ENCODE measurements at regions not wholly inside any gene's neighbourhood (a gene's known extent, or its start where the extent isn't known, plus 50 kb on each side); places are given as distances from the start of the nearest gene placed in this dataset.
"Not testable (repeated sequence)": the region's sequence is repeated elsewhere in the genome, so short reads cannot be mapped to it uniquely, and the experiment has no call there.

- TF ChIP-seq, protein P1, sequence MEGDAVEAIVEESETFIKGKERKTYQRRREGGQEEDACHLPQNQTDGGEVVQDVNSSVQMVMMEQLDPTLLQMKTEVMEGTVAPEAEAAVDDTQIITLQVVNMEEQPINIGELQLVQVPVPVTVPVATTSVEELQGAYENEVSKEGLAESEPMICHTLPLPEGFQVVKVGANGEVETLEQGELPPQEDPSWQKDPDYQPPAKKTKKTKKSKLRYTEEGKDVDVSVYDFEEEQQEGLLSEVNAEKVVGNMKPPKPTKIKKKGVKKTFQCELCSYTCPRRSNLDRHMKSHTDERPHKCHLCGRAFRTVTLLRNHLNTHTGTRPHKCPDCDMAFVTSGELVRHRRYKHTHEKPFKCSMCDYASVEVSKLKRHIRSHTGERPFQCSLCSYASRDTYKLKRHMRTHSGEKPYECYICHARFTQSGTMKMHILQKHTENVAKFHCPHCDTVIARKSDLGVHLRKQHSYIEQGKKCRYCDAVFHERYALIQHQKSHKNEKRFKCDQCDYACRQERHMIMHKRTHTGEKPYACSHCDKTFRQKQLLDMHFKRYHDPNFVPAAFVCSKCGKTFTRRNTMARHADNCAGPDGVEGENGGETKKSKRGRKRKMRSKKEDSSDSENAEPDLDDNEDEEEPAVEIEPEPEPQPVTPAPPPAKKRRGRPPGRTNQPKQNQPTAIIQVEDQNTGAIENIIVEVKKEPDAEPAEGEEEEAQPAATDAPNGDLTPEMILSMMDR (IDR thresholded peaks at IDR 0.05; ENCODE audit: insufficient read depth, low read depth, low read length, missing control alignments), result no peak
- no peak overlapping the region for H3K4me3 ChIP-seq (ENCODE audit: low read depth, low read length)
- no peak for DNase-seq (ENCODE audit: low read depth)
These were observed 58.2 kb upstream of the PTCH1 start for GRCh38 chr9:95574866-95575553.

DNA sequence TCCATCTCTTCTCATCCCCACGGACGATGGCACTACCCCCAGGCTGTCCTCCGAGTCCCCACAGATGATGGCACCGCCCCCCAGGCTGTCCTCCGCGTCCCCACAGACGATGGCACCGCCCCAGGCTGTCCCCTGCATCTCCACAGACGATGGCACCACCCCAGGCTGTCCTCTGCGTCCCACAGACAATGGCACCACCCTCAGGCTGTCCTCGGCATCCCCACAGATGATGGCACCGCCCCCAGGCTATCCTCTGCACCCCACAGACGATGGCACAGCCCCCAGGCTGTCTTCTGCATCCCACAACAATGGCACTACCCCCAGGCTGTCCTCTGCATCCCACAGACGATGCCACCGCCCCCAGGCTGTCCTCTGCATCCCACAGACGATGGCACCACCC, 57.4 kb upstream of the PTCH1 start:
- no peak overlapping the region for H3K4me3 ChIP-seq (ENCODE audit: low read depth, low read length)
- no peak for DNase-seq (ENCODE audit: low read depth)
- TF ChIP-seq, protein P1 (IDR thresholded peaks at IDR 0.05; ENCODE audit: insufficient read depth, low read depth, low read length, missing control alignments), result peak; percentile 2

GRCh38 chr9:95573463-95573862, 56.7 kb upstream of the PTCH1 start:
- H3K4me3 ChIP-seq (ENCODE audit: low read depth, low read length), result no peak overlapping the region
- TF ChIP-seq, protein P1 (IDR thresholded peaks at IDR 0.05; ENCODE audit: insufficient read depth, low read depth, low read length, missing control alignments), result no peak
- no peak for DNase-seq (ENCODE audit: low read depth)

DNA sequence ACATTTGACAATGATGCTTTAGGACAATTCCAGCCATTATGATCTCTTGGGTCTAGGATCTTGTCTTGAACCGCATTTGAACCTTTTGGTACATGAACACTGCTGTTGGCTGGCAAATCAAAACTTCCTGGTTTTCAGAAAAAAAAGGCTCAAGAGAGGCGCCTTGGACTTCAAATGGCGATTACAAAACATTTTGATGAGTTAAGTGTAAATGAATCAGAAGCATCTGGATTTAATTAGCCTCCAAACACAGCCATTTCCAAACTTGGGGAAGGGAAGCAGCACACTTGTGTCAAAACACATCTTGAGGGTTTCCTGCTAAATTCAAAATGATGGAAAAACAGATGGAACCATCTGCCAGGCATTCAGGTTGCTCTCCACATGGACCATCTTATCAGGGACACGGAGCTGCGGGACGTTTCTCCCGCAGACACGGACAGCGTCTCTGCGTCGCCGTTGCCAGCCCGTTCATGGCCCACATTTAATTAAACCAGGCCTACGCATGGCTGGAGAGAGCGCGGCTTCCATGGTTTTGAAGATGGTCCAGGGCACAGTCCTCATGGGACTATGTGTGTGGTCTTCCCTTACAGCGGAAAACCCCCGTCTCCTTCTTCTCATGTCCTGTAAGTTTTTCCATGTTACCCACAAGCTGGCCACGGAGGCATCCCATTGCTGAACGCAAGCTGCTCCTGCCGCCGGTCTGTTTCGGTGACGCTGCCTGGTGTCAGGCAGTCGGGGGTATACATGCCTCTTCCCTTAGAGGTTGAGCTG, 55.8 kb upstream of the PTCH1 start:
- DNase-seq (ENCODE audit: low read depth), result no peak
- TF ChIP-seq, protein P1 (IDR thresholded peaks at IDR 0.05; ENCODE audit: insufficient read depth, low read depth, low read length, missing control alignments), result no peak
- no peak overlapping the region for H3K4me3 ChIP-seq (ENCODE audit: low read depth, low read length)

GRCh38 chr9:95570646-95571045, 53.9 kb upstream of the PTCH1 start:
- no peak overlapping the region for H3K4me3 ChIP-seq (ENCODE audit: low read depth, low read length)
- TF ChIP-seq, protein P1 (IDR thresholded peaks at IDR 0.05; ENCODE audit: insufficient read depth, low read depth, low read length, missing control alignments), result no peak
- no peak for DNase-seq (ENCODE audit: low read depth)

- no peak overlapping the region for H3K4me3 ChIP-seq (ENCODE audit: low read depth, low read length)
- no peak for DNase-seq (ENCODE audit: low read depth)
- TF ChIP-seq, protein P1 (IDR thresholded peaks at IDR 0.05; ENCODE audit: insufficient read depth, low read depth, low read length, missing control alignments), result no peak
These were observed 53.4 kb upstream of the PTCH1 start for GRCh38 chr9:95570150-95570549.

- DNase-seq (ENCODE audit: low read depth); H3K4me3 ChIP-seq (ENCODE audit: low read depth, low read length): not testable (repeated sequence)
These were observed 52.0 kb upstream of the PTCH1 start for GRCh38 chr9:95568735-95569134.

Data from GM12865 (cell line).